UCSD-AML1 (cell line): ENCODE measurements at regions not wholly inside any gene's neighbourhood (a gene's known extent, or its start where the extent isn't known, plus 50 kb on each side); places are given as distances from the start of the nearest gene placed in this dataset.
A peak's percentile ranks its signal among the peaks of the same experiment; 100 is the strongest.

Source experiments
- DNase-seq: peaks from one replicate; lab custom pipeline; 2025; ENCODE audit not compliant: unreplicated experiment; lab: John Stamatoyannopoulos, UW

GRCh38 chr14:81946834-81947798 lies 413.5 kb upstream of the SEL1L start:
- DNase-seq, result no peak

DNA sequence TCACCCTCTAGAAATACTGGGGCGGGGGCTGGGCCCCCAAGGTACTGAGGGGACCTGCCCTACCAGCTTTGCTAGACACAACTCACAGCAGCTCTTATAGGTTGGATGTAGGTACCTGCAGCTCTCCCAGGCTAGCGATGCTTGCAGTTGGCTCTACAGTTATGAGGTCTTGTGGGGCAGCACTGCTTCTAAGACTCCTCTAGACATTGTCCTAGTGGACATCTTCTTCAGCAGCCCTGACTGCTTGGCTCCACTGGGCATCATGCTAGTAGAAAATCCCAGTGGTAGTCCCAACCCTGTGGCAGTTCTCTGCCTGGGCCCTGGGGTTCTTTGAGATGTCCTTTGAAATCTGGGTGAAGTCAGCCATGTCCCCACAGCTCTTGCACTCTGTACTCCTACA lies 419.3 kb upstream of the SEL1L start:
- DNase-seq, result no peak

- DNase-seq, result no peak
These were observed 419.8 kb upstream of the SEL1L start for GRCh38 chr14:81953419-81953818.

DNA sequence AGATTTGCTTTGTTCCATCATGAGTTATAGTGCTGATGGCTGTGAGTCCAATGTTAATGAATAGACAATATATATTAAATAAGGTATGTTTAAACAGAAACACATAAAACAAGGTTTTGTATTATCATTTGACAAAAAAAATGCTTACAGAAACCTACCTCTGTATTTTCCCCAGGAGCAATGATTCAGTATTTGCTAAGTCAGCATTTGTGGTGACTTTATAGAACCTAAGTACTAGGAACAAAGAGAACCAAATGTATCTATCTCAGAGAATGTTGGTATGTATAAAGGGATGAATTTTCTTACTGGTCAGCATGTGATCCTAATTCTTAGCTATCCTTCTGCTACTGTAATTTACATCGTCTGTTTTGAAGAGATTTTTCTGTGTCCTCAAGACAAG lies 421.5 kb upstream of the SEL1L start:
- no peak for DNase-seq

GRCh38 chr14:81960781-81961180 lies 427.1 kb upstream of the SEL1L start:
- no peak for DNase-seq

GRCh38 chr14:81963846-81964245 lies 430.2 kb upstream of the SEL1L start:
- DNase-seq, result no peak

GRCh38 chr14:81970307-81970706 lies 436.7 kb upstream of the SEL1L start:
- no peak for DNase-seq

DNA sequence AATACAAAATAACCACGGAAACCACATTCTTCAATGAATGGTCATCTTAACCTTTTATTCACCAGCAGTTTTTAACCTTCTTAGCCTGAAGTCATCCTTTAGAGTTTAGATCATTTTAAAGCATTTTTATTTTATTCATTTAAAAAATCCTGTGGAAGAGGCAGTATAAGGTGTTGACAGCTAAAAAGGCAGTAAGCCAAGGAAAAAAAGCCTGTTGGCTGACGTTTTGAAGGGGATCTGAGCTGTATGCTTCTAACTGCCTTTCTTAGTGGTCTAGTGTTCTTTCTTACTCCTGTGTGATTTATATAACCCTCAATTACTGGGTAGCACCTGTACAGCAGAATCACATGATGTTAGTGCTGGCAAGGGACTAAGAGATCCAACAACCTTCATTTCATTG lies 438.3 kb upstream of the SEL1L start:
- no peak for DNase-seq

- DNase-seq, result no peak
These were observed 438.9 kb upstream of the SEL1L start for GRCh38 chr14:81972601-81973000.

GRCh38 chr14:81974543-81974942 lies 440.9 kb upstream of the SEL1L start:
- no peak for DNase-seq

GRCh38 chr14:81980601-81981306 lies 447.1 kb upstream of the SEL1L start:
- no peak for DNase-seq

GRCh38 chr14:81981307-81981675 lies 447.6 kb upstream of the SEL1L start:
- DNase-seq, result no peak

DNA sequence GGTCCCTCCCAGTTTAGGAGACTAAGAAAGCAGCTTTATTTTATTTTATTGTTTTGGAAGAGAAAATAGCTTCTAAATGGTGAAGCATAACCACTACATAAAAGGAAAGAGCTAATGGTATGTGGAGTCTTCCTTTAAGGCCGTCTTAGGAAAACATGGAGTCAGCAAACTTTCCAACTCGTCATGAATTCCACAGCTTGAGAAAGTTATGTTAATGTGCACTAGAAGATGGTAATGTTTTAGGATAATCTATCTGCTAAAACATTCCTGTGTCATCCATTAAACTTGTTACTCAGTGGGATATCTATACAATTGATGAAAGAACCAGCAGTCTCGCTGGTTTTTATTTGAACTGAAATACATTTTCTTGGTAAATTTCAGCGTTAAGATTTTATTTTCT lies 448.4 kb upstream of the SEL1L start:
- no peak for DNase-seq

GRCh38 chr14:81986005-81986404 lies 452.4 kb upstream of the SEL1L start:
- DNase-seq, result no peak

DNA sequence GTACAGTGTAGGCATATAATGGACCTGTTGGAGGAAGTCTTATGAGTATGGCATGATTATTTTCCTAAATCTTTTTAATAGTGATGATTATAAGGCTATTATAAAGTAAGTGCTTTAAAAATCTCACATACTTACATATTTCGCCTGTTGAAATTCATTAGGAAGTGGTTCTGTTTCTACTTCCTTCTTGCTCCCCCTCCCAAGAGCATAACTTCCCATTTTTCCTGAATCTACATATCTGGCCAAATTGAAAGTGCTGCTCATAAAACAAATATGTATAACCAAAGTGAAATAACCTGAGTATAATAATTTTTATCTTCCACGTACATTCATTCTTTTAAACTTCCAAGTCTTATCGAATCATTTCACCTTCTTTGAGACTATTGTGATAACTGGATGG lies 455.6 kb upstream of the SEL1L start:
- no peak for DNase-seq

GRCh38 chr14:81990312-81990761 lies 456.7 kb upstream of the SEL1L start:
- peak; percentile 4 for DNase-seq

DNA sequence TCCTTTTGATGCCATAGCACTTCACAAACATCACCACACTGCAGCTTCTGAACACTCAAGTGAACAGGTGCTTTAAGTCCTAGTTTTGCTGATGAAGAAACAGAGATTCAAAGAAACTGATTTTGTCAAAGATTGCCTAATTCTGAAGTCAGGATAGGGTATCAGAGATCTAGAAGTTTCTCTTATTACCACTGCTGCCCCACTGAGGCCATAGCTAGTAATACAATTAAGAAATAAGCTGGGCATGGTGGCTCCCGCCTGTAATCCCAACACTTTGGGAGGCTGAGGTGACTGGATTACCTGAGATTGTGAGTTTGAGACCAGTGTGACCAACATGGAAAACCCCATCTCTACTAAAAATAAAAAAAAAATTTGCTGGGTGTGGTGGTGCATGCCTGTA lies 458.3 kb upstream of the SEL1L start:
- DNase-seq, result no peak

DNA sequence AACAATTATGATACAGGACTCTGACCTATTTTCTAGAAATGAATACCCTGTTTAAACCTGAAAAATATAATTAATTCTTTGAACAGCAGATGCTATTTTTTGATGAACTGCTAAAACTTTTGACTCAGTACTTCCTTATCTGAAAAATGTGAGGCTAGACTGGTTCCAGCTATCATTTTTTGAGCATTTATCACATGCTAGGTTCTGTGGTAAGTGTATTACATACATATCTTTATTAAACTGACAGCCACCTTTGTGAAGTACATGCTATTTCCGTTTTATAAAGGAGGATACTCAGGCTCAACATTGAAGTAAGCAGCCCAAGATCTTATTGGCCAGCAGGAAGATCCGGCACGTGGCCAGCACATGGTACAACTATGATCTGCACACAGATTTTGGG lies 459.8 kb upstream of the SEL1L start:
- no peak for DNase-seq

DNA sequence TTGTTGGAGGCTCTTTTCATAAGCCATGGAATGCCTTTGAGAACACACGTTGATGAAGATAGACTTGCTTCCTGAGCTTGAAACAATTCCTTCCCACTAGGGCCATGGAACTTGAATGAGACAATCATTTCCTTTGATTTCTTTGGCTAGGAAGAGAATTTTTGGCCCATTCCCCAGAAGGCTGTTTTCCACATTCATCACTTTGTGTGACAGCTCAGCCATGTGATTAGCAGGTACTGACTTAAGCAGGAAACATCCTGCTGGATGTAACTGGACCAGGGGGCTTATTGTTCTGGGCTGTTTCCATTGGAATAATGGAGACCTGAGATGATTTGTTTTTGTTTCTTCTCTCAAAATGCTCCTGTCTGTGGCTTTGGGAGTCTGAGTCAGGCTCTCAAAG lies 469.8 kb upstream of the SEL1L start:
- DNase-seq, result no peak

- DNase-seq, result no peak
These were observed 475.4 kb upstream of the SEL1L start for GRCh38 chr14:82009076-82009475.

DNA sequence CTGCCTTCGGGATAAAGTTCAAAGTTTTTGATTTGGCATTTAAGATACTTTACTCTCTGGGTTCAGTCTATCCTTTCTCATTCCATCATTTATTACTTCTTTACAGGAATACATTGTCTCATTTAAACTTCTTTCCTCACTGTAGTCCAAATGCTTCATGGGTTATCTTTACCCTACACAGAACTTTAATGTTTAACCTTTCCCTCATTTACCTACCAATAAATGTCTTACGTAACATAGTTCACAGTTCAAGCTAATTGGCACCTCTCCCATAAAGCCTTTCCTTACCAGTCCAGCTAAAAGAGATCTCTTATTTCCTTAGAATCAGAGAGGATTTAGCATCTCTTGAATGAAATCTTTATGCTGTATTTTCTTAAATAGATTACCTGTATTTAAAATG lies 476.3 kb upstream of the SEL1L start:
- DNase-seq, result no peak

DNA sequence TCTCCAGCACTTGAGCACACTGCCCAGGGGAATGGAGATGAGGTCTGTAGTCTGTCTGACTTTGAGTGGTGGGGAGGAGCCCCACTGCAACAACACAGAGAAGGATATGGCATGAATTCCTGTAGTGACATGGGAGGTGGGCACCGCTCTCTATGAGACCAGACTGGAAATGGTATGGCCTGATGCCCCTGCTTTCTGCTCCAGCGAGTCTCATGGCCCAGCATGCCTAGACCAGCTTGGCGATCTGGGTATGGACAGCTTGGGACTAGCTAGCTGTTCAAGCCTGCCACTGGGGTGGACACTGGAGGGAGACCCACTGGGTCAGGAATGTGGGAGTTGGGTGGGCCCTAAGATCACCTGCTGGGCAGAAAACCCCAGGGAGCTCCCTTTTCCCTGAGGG lies 477.8 kb upstream of the SEL1L start:
- no peak for DNase-seq
